Ovary (tissue), 3 donors: ENCODE measurements at regions not wholly inside any gene's neighbourhood (a gene's known extent, or its start where the extent isn't known, plus 50 kb on each side); places are given as distances from the start of the nearest gene placed in this dataset.

Source experiments
- CTCF ChIP-seq, 3 donors: fragments of 450-650 bp in 2 of 3; fragments of 200-600 bp in 1 of 3; IDR thresholded peaks; one replicate each; pipeline versions ENCODE4 v1.5.1 to v1.8.0; 2016 to 2022; ENCODE audit warnings: antibody characterized with exemption in 3 of 3, mild to moderate bottlenecking in 1 of 3
- POLR2A ChIP-seq: fragments of 450-650 bp; IDR thresholded peaks from one replicate; pipeline ENCODE4 v1.6.1; 2017; ENCODE audit warnings: antibody characterized with exemption, mild to moderate bottlenecking, moderate library complexity
- donor health status: DM: no; HTN: no; CAD: no.

- TF ChIP-seq CTCF (IDR thresholded peaks at IDR 0.05) (no peak), POLR2A (no peak)
These were observed 69.6 kb downstream of the LHX9 start for GRCh38 chr1:197986817-197987216.
